HEK293 (cell line): ENCODE measurements at regions not wholly inside any gene's neighbourhood (a gene's known extent, or its start where the extent isn't known, plus 50 kb on each side); places are given as distances from the start of the nearest gene placed in this dataset.

Experiments used
- CTCF ChIA-PET: fragments of 350-600 bp; formaldehyde crosslinking; extraction: SDS; loops from one replicate; lab custom pipeline; 2021; ENCODE audit warnings: antibody characterized with exemption; lab: Yijun Ruan, JAX
- POLR2A ChIA-PET: fragments of 300-600 bp; formaldehyde crosslinking; extraction: SDS; loops from one replicate; lab custom pipeline; 2020; ENCODE audit warnings: antibody characterized with exemption, inconsistent platforms; lab: Yijun Ruan, JAX
- H3K27ac ChIP-seq: fragments of 200-500 bp; sonication (Bioruptor generic); 2 replicates; pipeline ENCODE4 v1.5.1; 2014; ENCODE audit warnings: low read depth, low read length, control low read depth, inconsistent platforms; ENCODE audit errors: extremely low read depth
- H3K36me3 ChIP-seq, 2 experiments: fragments of 200-500 bp in 1 of 2; sonication (Bioruptor generic) in 1 of 2; 1 replicate in 1 of 2; 2 replicates in 1 of 2; pipeline ENCODE4 v1.5.1; 2014 to 2017; ENCODE audit warnings: inconsistent platforms in 2 of 2, low read length in 2 of 2; ENCODE audit not compliant: control insufficient read depth in 2 of 2, insufficient read depth in 1 of 2
- H3K4me1 ChIP-seq: fragments of 200-500 bp; sonication (Bioruptor generic); 2 replicates; pipeline ENCODE4 v1.5.1; 2014; ENCODE audit warnings: mild to moderate bottlenecking, low read length, inconsistent platforms; ENCODE audit not compliant: control insufficient read depth, insufficient read depth
- H3K4me3 ChIP-seq: 2 replicates; pipeline ENCODE4 v1.5.1; 2011; ENCODE audit warnings: low read depth, mild to moderate bottlenecking, control low read depth, low read length, moderate library complexity
- H3K9me3 ChIP-seq: fragments of 200-500 bp; sonication (Bioruptor generic); 2 replicates; pipeline ENCODE4 v1.5.1; 2014; ENCODE audit warnings: low read depth, low read length, inconsistent platforms; ENCODE audit not compliant: control insufficient read depth, insufficient read depth
- FEZF1 ChIP-seq: fragments of 450-650 bp; formaldehyde crosslinking; IDR thresholded peaks from 2 replicates; pipeline ENCODE4 v1.5.1; 2016; ENCODE audit warnings: missing biosample characterization, missing genetic modification characterization
- HOXD13 ChIP-seq: sonication (generic); formaldehyde crosslinking; IDR thresholded peaks from 2 replicates; pipeline ENCODE4 v1.8.0; 2022; ENCODE audit warnings: missing genetic modification reagents, borderline replicate concordance
- KLF8 ChIP-seq: fragments of 450-650 bp; formaldehyde crosslinking; IDR thresholded peaks from 2 replicates; pipeline ENCODE4 v1.5.1; 2016; ENCODE audit warnings: missing biosample characterization, missing genetic modification characterization
- PRDM1 ChIP-seq: fragments of 450-650 bp; formaldehyde crosslinking; IDR thresholded peaks from 2 replicates; pipeline ENCODE4; 2016; ENCODE audit warnings: missing biosample characterization, missing genetic modification characterization
- SP7 ChIP-seq: fragments of 450-650 bp; formaldehyde crosslinking; IDR thresholded peaks from 2 replicates; pipeline ENCODE4 v1.5.1; 2016; ENCODE audit warnings: missing biosample characterization, missing genetic modification characterization
- TRIM28 ChIP-seq: IDR thresholded peaks from 2 replicates; pipeline ENCODE4 v1.6.1; 2011; ENCODE audit warnings: low read length, control low read depth, borderline replicate concordance
- YY2 ChIP-seq: fragments of 450-650 bp; formaldehyde crosslinking; IDR thresholded peaks from 2 replicates; pipeline ENCODE4 v1.5.1; 2016; ENCODE audit warnings: missing biosample characterization, missing genetic modification characterization
- ZBTB17 ChIP-seq: fragments of 450-650 bp; formaldehyde crosslinking; IDR thresholded peaks from 2 replicates; pipeline ENCODE4 v1.5.1; 2016; ENCODE audit warnings: missing biosample characterization, missing genetic modification characterization
- ZBTB48 ChIP-seq: fragments of 450-650 bp; formaldehyde crosslinking; IDR thresholded peaks from 2 replicates; pipeline ENCODE4 v1.5.1; 2016; ENCODE audit warnings: missing biosample characterization, missing genetic modification characterization
- ZNF138 ChIP-seq: fragments of 450-650 bp; formaldehyde crosslinking; IDR thresholded peaks from 2 replicates; pipeline ENCODE4 v1.5.1; 2016; ENCODE audit warnings: missing biosample characterization, missing genetic modification characterization, borderline replicate concordance
- ZNF280D ChIP-seq: fragments of 450-650 bp; formaldehyde crosslinking; IDR thresholded peaks from 2 replicates; pipeline ENCODE4 v1.5.1; 2016; ENCODE audit warnings: missing biosample characterization, missing genetic modification characterization
- ZNF335 ChIP-seq: fragments of 450-650 bp; formaldehyde crosslinking; conservative IDR thresholded peaks from 2 replicates; pipeline ENCODE4 v1.5.1; 2016; ENCODE audit warnings: missing biosample characterization, missing genetic modification characterization
- ZNF416 ChIP-seq: fragments of 450-650 bp; formaldehyde crosslinking; IDR thresholded peaks from 2 replicates; pipeline ENCODE4 v1.5.1; 2016; ENCODE audit warnings: missing biosample characterization, missing genetic modification characterization
- ZNF707 ChIP-seq: fragments of 450-650 bp; formaldehyde crosslinking; IDR thresholded peaks from 2 replicates; pipeline ENCODE4 v1.5.1; 2016; ENCODE audit warnings: missing biosample characterization, missing genetic modification characterization
- TF ChIP-seq, protein P1 (sequence below): fragments of 450-650 bp; formaldehyde crosslinking; IDR thresholded peaks from 2 replicates; pipeline ENCODE4 v1.5.1; 2016; ENCODE audit warnings: missing biosample characterization, missing genetic modification characterization, low read depth
- TF ChIP-seq, protein P2 (sequence below): fragments of 450-650 bp; formaldehyde crosslinking; IDR thresholded peaks from 2 replicates; pipeline ENCODE4 v1.5.1; 2016; ENCODE audit warnings: missing biosample characterization, missing genetic modification characterization
- TF ChIP-seq, protein P3 (sequence below): fragments of 450-650 bp; formaldehyde crosslinking; IDR thresholded peaks from 2 replicates; pipeline ENCODE4 v1.5.1; 2016; ENCODE audit warnings: missing biosample characterization, missing genetic modification characterization

GRCh38 chr2:167509586-167509985, 621.3 kb downstream of the XIRP2 start:
- Histone ChIP-seq H3K9me3 (no peaks in the 10 kb centered on the region), H3K36me3 (no peaks in the 10 kb centered on the region), H3K4me1 (no peaks in the 10 kb centered on the region), H3K4me3 (no peak overlapping the region), H3K27ac (no peak overlapping the region; the same call in 1 of the 2 replicates)
- ChIA-PET POLR2A (no interaction called here), CTCF (no interaction called here)
- peak; percentile 80 for TF ChIP-seq PRDM1
- peak; percentile 88; the same call in 1 of the 2 replicates for TF ChIP-seq HOXD13
- TF ChIP-seq ZNF280D (tag by site-specific recombination) = peak; percentile 72
- TF ChIP-seq KLF8 (tag by site-specific recombination) = 0 out of 2 replicates have a peak, but pooled peaks have one; percentile 33
- no peak for TF ChIP-seq ZNF707 (tag by site-specific recombination)
- TF ChIP-seq, protein P1, sequence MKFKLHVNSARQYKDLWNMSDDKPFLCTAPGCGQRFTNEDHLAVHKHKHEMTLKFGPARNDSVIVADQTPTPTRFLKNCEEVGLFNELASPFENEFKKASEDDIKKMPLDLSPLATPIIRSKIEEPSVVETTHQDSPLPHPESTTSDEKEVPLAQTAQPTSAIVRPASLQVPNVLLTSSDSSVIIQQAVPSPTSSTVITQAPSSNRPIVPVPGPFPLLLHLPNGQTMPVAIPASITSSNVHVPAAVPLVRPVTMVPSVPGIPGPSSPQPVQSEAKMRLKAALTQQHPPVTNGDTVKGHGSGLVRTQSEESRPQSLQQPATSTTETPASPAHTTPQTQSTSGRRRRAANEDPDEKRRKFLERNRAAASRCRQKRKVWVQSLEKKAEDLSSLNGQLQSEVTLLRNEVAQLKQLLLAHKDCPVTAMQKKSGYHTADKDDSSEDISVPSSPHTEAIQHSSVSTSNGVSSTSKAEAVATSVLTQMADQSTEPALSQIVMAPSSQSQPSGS (tag by site-specific recombination) = peak; percentile 78
- no peak for TF ChIP-seq ZNF335 (tag by site-specific recombination)
- TF ChIP-seq, protein P2, sequence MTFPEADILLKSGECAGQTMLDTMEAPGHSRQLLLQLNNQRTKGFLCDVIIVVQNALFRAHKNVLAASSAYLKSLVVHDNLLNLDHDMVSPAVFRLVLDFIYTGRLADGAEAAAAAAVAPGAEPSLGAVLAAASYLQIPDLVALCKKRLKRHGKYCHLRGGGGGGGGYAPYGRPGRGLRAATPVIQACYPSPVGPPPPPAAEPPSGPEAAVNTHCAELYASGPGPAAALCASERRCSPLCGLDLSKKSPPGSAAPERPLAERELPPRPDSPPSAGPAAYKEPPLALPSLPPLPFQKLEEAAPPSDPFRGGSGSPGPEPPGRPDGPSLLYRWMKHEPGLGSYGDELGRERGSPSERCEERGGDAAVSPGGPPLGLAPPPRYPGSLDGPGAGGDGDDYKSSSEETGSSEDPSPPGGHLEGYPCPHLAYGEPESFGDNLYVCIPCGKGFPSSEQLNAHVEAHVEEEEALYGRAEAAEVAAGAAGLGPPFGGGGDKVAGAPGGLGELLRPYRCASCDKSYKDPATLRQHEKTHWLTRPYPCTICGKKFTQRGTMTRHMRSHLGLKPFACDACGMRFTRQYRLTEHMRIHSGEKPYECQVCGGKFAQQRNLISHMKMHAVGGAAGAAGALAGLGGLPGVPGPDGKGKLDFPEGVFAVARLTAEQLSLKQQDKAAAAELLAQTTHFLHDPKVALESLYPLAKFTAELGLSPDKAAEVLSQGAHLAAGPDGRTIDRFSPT (tag by site-specific recombination) = 0 out of 2 replicates have a peak, but pooled peaks have one; percentile 53
- TF ChIP-seq YY2 (tag by site-specific recombination) = no peak
- TF ChIP-seq, protein P3, sequence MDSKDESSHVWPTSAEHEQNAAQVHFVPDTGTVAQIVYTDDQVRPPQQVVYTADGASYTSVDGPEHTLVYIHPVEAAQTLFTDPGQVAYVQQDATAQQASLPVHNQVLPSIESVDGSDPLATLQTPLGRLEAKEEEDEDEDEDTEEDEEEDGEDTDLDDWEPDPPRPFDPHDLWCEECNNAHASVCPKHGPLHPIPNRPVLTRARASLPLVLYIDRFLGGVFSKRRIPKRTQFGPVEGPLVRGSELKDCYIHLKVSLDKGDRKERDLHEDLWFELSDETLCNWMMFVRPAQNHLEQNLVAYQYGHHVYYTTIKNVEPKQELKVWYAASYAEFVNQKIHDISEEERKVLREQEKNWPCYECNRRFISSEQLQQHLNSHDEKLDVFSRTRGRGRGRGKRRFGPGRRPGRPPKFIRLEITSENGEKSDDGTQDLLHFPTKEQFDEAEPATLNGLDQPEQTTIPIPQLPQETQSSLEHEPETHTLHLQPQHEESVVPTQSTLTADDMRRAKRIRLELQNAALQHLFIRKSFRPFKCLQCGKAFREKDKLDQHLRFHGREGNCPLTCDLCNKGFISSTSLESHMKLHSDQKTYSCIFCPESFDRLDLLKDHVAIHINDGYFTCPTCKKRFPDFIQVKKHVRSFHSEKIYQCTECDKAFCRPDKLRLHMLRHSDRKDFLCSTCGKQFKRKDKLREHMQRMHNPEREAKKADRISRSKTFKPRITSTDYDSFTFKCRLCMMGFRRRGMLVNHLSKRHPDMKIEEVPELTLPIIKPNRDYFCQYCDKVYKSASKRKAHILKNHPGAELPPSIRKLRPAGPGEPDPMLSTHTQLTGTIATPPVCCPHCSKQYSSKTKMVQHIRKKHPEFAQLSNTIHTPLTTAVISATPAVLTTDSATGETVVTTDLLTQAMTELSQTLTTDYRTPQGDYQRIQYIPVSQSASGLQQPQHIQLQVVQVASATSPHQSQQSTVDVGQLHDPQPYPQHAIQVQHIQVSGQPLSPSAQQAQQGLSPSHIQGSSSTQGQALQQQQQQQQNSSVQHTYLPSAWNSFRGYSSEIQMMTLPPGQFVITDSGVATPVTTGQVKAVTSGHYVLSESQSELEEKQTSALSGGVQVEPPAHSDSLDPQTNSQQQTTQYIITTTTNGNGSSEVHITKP = no peak
- no peak for TF ChIP-seq ZNF416
- peak; percentile 12; the same call in 1 of the 2 replicates for TF ChIP-seq FEZF1 (tag by site-specific recombination)
- TF ChIP-seq ZBTB17 = peak; percentile 46; the same call in 1 of the 2 replicates
- TF ChIP-seq ZNF138 = no peak
- TF ChIP-seq TRIM28 = peak; percentile 32; the same call in 1 of the 2 replicates
- TF ChIP-seq SP7 (tag by site-specific recombination) = 0 out of 2 replicates have a peak, but pooled peaks have one; percentile 17
- TF ChIP-seq ZBTB48 (tag by site-specific recombination) = 0 out of 2 replicates have a peak, but pooled peaks have one; percentile 19
